ENCODE measurements at regions not wholly inside any gene's neighbourhood (a gene's known extent, or its start where the extent isn't known, plus 50 kb on each side); places are given as distances from the start of the nearest gene placed in this dataset.
"Not testable (repeated sequence)": the region's sequence is repeated elsewhere in the genome, so short reads cannot be mapped to it uniquely, and the experiment has no call there.

GRCh38 chr14:83184531-83184930 lies 1650.9 kb upstream of the SEL1L start:
- H4K20me1 ChIP-seq: no peaks in the 10 kb centered on the region
- H3K9me3 ChIP-seq (replicated peaks in 1 of 11): no peaks in the 10 kb centered on the region
- no peaks in the 10 kb centered on the region for H3K27me3 ChIP-seq
- no peak overlapping the region for H3K27ac ChIP-seq
- no peak overlapping the region for H3K4me2 ChIP-seq
- H3K4me3 ChIP-seq: no peak overlapping the region
- H3K36me3 ChIP-seq: no peaks in the 10 kb centered on the region
- no peak for TF ChIP-seq Cebpa-rat (IDR thresholded peaks at IDR 0.05)
- no peak overlapping the region for H3K9ac ChIP-seq
- H3K4me1 ChIP-seq: no peaks in the 10 kb centered on the region

GRCh38 chr14:83188311-83188710 lies 1654.7 kb upstream of the SEL1L start:
- not testable (repeated sequence) for H3K27ac ChIP-seq; H4K20me1 ChIP-seq; H3K27me3 ChIP-seq; H3K9me3 ChIP-seq (replicated peaks in 1 of 11); H3K4me2 ChIP-seq; H3K9ac ChIP-seq; H3K4me1 ChIP-seq; H3K36me3 ChIP-seq; H3K4me3 ChIP-seq

- no peak for TF ChIP-seq Cebpa-rat (IDR thresholded peaks at IDR 0.05)
- Histone ChIP-seq H3K9ac (no peak overlapping the region), H3K4me2 (peak overlapping the region in 4 of 11 experiments; percentile 9 to 41 (median 26); a peak in 4 of 22 replicates), H3K36me3 (no peaks in the 10 kb centered on the region), H3K4me1 (peaks cover 0 to 15% (median 0%) of the 10 kb centered on the region in 10 experiments; a peak in 7 of 20 replicates), H4K20me1 (no peaks in the 10 kb centered on the region), H3K27ac (no peak overlapping the region), H3K9me3 (replicated peaks in 1 of 11) (no peaks in the 10 kb centered on the region), H3K27me3 (no peaks in the 10 kb centered on the region), H3K4me3 (no peak overlapping the region)
Measured at GRCh38 chr14:83196236-83196635, 1662.6 kb upstream of the SEL1L start.

- H3K4me3 ChIP-seq: no peak overlapping the region
- H3K27me3 ChIP-seq: no peaks in the 10 kb centered on the region
- no peak overlapping the region for H3K27ac ChIP-seq
- H3K36me3 ChIP-seq: no peaks in the 10 kb centered on the region
- no peaks in the 10 kb centered on the region for H3K9me3 ChIP-seq (replicated peaks in 1 of 11)
- H4K20me1 ChIP-seq: no peaks in the 10 kb centered on the region
- no peak overlapping the region for H3K4me2 ChIP-seq
- no peak for TF ChIP-seq Cebpa-rat (IDR thresholded peaks at IDR 0.05)
- no peak overlapping the region for H3K9ac ChIP-seq
- peaks cover 0 to 15% (median 0%) of the 10 kb centered on the region in 10 experiments; a peak in 7 of 20 replicates for H3K4me1 ChIP-seq
Measured at GRCh38 chr14:83197271-83197670, 1663.6 kb upstream of the SEL1L start.

GRCh38 chr14:83207550-83207949 lies 1673.9 kb upstream of the SEL1L start:
- no peaks in the 10 kb centered on the region for H3K9me3 ChIP-seq (replicated peaks in 1 of 11)
- H3K36me3 ChIP-seq: no peaks in the 10 kb centered on the region
- peaks cover 0 to 19% (median 0%) of the 10 kb centered on the region in 10 experiments; a peak in 8 of 20 replicates for H3K4me1 ChIP-seq
- no peak overlapping the region for H3K4me3 ChIP-seq
- no peak for TF ChIP-seq Cebpa-rat (IDR thresholded peaks at IDR 0.05)
- peak overlapping the region in 3 of 11 experiments; percentile 32 to 48 (median 45); a peak in 4 of 22 replicates for H3K4me2 ChIP-seq
- peak overlapping the region in 3 of 11 experiments; percentile 28 to 71 (median 62); a peak in 3 of 22 replicates for H3K27ac ChIP-seq
- no peak overlapping the region for H3K9ac ChIP-seq
- H3K27me3 ChIP-seq: no peaks in the 10 kb centered on the region
- no peaks in the 10 kb centered on the region for H4K20me1 ChIP-seq

GRCh38 chr14:83208341-83208740 lies 1674.7 kb upstream of the SEL1L start:
- no peaks in the 10 kb centered on the region for H3K36me3 ChIP-seq
- H3K27ac ChIP-seq: peak overlapping the region in 5 of 11 experiments; percentile 28 to 71 (median 50); a peak in 8 of 22 replicates
- H3K27me3 ChIP-seq: no peaks in the 10 kb centered on the region
- H3K4me3 ChIP-seq: no peak overlapping the region
- TF ChIP-seq Cebpa-rat (IDR thresholded peaks at IDR 0.05): no peak
- H3K4me1 ChIP-seq: peaks cover 0 to 19% (median 0%) of the 10 kb centered on the region in 10 experiments; a peak in 8 of 20 replicates
- H3K4me2 ChIP-seq: peak overlapping the region in 4 of 11 experiments; percentile 15 to 48 (median 38); a peak in 7 of 22 replicates
- H3K9me3 ChIP-seq (replicated peaks in 1 of 11): no peaks in the 10 kb centered on the region
- H3K9ac ChIP-seq: peak overlapping the region in 1 of 11 experiments; percentile 41; a peak in 1 of 22 replicates
- H4K20me1 ChIP-seq: no peaks in the 10 kb centered on the region

GRCh38 chr14:83217492-83217891 lies 1683.8 kb upstream of the SEL1L start:
- Histone ChIP-seq H3K36me3 (no peaks in the 10 kb centered on the region), H3K27ac (no peak overlapping the region), H3K9me3 (replicated peaks in 1 of 11) (no peaks in the 10 kb centered on the region), H3K4me3 (no peak overlapping the region), H3K4me2 (no peak overlapping the region), H3K27me3 (no peaks in the 10 kb centered on the region), H3K4me1 (no peaks in the 10 kb centered on the region), H3K9ac (no peak overlapping the region), H4K20me1 (no peaks in the 10 kb centered on the region)
- TF ChIP-seq Cebpa-rat (IDR thresholded peaks at IDR 0.05): no peak

DNA sequence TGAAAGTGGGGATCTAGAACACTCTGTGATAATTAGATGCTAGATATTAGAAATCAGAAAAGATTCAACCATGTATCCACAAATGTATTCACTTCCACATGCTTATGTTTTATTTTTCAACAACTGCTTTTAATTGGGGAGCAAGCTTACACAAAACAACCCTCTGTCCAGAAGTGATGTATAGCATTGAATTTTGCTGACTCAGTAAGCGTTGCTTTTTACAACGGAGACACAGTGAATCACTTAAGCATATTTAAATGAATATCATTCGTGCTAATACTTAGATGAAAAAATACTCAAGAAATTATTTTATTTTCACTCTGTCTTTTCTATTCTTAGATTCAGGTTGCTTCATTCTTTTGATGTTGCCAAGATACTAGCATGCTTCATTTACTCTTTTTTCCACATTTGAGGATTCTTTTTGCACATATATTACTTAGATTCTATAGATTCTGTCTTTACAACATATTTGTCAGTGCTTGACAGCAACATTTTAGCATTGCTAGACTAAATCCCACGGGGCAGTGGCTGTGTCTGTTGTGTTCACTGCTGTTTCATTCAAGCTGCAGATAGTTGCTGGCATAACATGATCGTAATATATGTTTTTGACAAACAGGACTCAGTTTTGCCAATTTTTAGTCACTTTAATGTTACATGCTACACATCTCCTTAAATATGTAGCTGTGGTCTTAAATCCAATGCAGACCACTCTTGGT lies 1714.4 kb upstream of the SEL1L start:
- Histone ChIP-seq H3K27ac (no peak overlapping the region), H4K20me1 (no peaks in the 10 kb centered on the region), H3K27me3 (no peaks in the 10 kb centered on the region), H3K4me3 (no peak overlapping the region), H3K9me3 (replicated peaks in 1 of 11) (peaks cover 11 to 24% (median 15%) of the 10 kb centered on the region in 11 experiments; a peak in 21 of 22 replicates), H3K4me2 (no peak overlapping the region), H3K36me3 (no peaks in the 10 kb centered on the region), H3K9ac (no peak overlapping the region), H3K4me1 (peaks cover 0 to 7% (median 1%) of the 10 kb centered on the region in 10 experiments; a peak in 10 of 20 replicates)
- TF ChIP-seq Cebpa-rat (IDR thresholded peaks at IDR 0.05): no peak

DNA sequence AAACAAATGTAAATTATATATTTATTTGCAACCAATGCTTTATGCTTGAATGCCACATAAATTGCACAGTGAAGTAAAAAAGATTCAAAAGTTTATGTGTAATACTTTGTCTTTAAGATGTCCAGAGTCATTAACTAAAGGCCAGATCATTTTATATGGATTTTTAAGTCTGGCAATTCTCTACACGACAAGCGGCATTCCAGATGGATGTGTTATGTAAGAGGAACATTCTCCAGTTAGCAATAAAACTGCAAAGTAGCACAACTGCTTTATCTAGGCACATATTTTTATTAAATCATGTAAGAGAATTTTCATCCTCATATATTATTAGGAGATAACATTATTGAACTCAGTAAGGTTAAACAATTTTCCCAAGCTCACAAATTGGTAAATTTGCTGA lies 1717.7 kb upstream of the SEL1L start:
- TF ChIP-seq Cebpa-rat (IDR thresholded peaks at IDR 0.05): no peak
- Histone ChIP-seq H3K9ac (no peak overlapping the region), H3K27me3 (no peaks in the 10 kb centered on the region), H3K36me3 (no peaks in the 10 kb centered on the region), H4K20me1 (no peaks in the 10 kb centered on the region), H3K4me3 (no peak overlapping the region), H3K4me1 (peaks cover 24 to 40% (median 33%) of the 10 kb centered on the region in 10 experiments), H3K9me3 (replicated peaks in 1 of 11) (peaks cover 0 to 8% (median 0%) of the 10 kb centered on the region in 11 experiments; a peak in 2 of 22 replicates), H3K27ac (no peak overlapping the region), H3K4me2 (no peak overlapping the region)

Data from BLaER1 treated with 17β-estradiol and CSF1 and Interleukin-3, amounts not matched to agents 10 nM and 100 nM (cell line).